Activated CD4-positive, alpha-beta memory T cell treated with anti-CD3 and anti-CD28 coated beads for 36 hours (primary cell): ENCODE measurements at regions not wholly inside any gene's neighbourhood (a gene's known extent, or its start where the extent isn't known, plus 50 kb on each side); places are given as distances from the start of the nearest gene placed in this dataset.

Source experiments
- CTCF ChIA-PET: fragments of 350-600 bp; sonication (Branson Sonifier 250); formaldehyde crosslinking; loops from one replicate; lab custom pipeline; 2021; ENCODE audit warnings: antibody characterized with exemption, inconsistent platforms; lab: Charles Lee
- POLR2A ChIA-PET: fragments of 350-600 bp; sonication (Branson Sonifier 250); formaldehyde crosslinking; loops from one replicate; lab custom pipeline; 2021; ENCODE audit warnings: antibody characterized with exemption; lab: Charles Lee
- DNase-seq: peaks from one replicate; pipeline ENCODE4 v3.0.0-alpha.2; 2020
- H3K27ac Mint-ChIP-seq: one replicate; pipeline ENCODE4 v1.8.0; 2021; ENCODE audit warnings: mixed read lengths
- H3K27me3 Mint-ChIP-seq: one replicate; pipeline ENCODE4 v1.8.0; 2021; ENCODE audit warnings: mixed read lengths
- H3K36me3 Mint-ChIP-seq: one replicate; pipeline ENCODE4 v1.8.0; 2021; ENCODE audit warnings: mixed read lengths
- H3K4me1 Mint-ChIP-seq: one replicate; pipeline ENCODE4 v1.8.0; 2021; ENCODE audit warnings: low read depth, mixed read lengths
- H3K4me3 Mint-ChIP-seq: one replicate; pipeline ENCODE4 v1.8.0; 2021; ENCODE audit warnings: mild to moderate bottlenecking, mixed read lengths
- H3K9me3 Mint-ChIP-seq: one replicate; pipeline ENCODE4 v1.8.0; 2021; ENCODE audit warnings: mixed read lengths
- intact Hi-C: fragments of 100-400 bp; cut with micrococcal nuclease; formaldehyde crosslinking; loops from one replicate; pipeline ENCODE4 v1.15.1; 2023

GRCh38 chr20:57874141-57874540 is 164.3 kb upstream of the PMEPA1 start:
- DNase-seq = no peak
- no peaks in the 10 kb centered on the region for H3K36me3 Mint-ChIP-seq
- H3K9me3 Mint-ChIP-seq = no peaks in the 10 kb centered on the region
- no peak overlapping the region for H3K27ac Mint-ChIP-seq
- ChIA-PET POLR2A (no interaction called here), CTCF (no interaction called here)
- intact Hi-C loops = no loop called here
- no peaks in the 10 kb centered on the region for H3K4me1 Mint-ChIP-seq
- H3K4me3 Mint-ChIP-seq = no peak overlapping the region
- peaks cover 5% of the 10 kb centered on the region for H3K27me3 Mint-ChIP-seq

GRCh38 chr20:57872816-57873409 is 163.1 kb upstream of the PMEPA1 start:
- no peaks in the 10 kb centered on the region for H3K4me1 Mint-ChIP-seq
- DNase-seq = no peak
- ChIA-PET CTCF (no interaction called here), POLR2A (no interaction called here)
- no peaks in the 10 kb centered on the region for H3K36me3 Mint-ChIP-seq
- H3K9me3 Mint-ChIP-seq = no peaks in the 10 kb centered on the region
- intact Hi-C loops = no loop called here
- no peak overlapping the region for H3K27ac Mint-ChIP-seq
- no peak overlapping the region for H3K4me3 Mint-ChIP-seq
- H3K27me3 Mint-ChIP-seq = peaks cover 5% of the 10 kb centered on the region

- Mint-ChIP-seq H3K27me3 (peaks cover 6% of the 10 kb centered on the region), H3K36me3 (no peaks in the 10 kb centered on the region), H3K9me3 (no peaks in the 10 kb centered on the region), H3K4me1 (peaks cover 1% of the 10 kb centered on the region), H3K27ac (no peak overlapping the region), H3K4me3 (no peak overlapping the region)
- ChIA-PET POLR2A (no interaction called here), CTCF (no interaction called here)
- intact Hi-C loops = no loop called here
- DNase-seq = no peak
Observed at GRCh38 chr20:57871237-57871632, 161.4 kb upstream of the PMEPA1 start.

- H3K9me3 Mint-ChIP-seq = no peaks in the 10 kb centered on the region
- H3K4me3 Mint-ChIP-seq = no peak overlapping the region
- H3K27me3 Mint-ChIP-seq = peaks cover 7% of the 10 kb centered on the region
- intact Hi-C loops = no loop called here
- no peaks in the 10 kb centered on the region for H3K36me3 Mint-ChIP-seq
- DNase-seq = no peak
- POLR2A ChIA-PET = no interaction called here
- CTCF ChIA-PET = no interaction called here
- H3K27ac Mint-ChIP-seq = no peak overlapping the region
- H3K4me1 Mint-ChIP-seq = peaks cover 7% of the 10 kb centered on the region
Observed at GRCh38 chr20:57870597-57871236, 160.9 kb upstream of the PMEPA1 start.

- no peaks in the 10 kb centered on the region for H3K36me3 Mint-ChIP-seq
- peaks cover 8% of the 10 kb centered on the region for H3K27me3 Mint-ChIP-seq
- H3K9me3 Mint-ChIP-seq = no peaks in the 10 kb centered on the region
- POLR2A ChIA-PET = interaction anchor here (0.6 kb wide), 1 partner anchor 184 kb away, joined by 3 read pairs; no protein-coding TSS in a partner anchor
- H3K4me3 Mint-ChIP-seq = no peak overlapping the region
- intact Hi-C loops = no loop called here
- no peak for DNase-seq
- H3K4me1 Mint-ChIP-seq = peaks cover 13% of the 10 kb centered on the region
- CTCF ChIA-PET = no interaction called here
- H3K27ac Mint-ChIP-seq = no peak overlapping the region
Observed at GRCh38 chr20:57869951-57870315, 160.1 kb upstream of the PMEPA1 start.

- H3K4me1 Mint-ChIP-seq = peaks cover 14% of the 10 kb centered on the region
- no peaks in the 10 kb centered on the region for H3K9me3 Mint-ChIP-seq
- DNase-seq = no peak
- no peaks in the 10 kb centered on the region for H3K36me3 Mint-ChIP-seq
- ChIA-PET POLR2A (no interaction called here), CTCF (no interaction called here)
- no peak overlapping the region for H3K27ac Mint-ChIP-seq
- H3K4me3 Mint-ChIP-seq = no peak overlapping the region
- peaks cover 8% of the 10 kb centered on the region for H3K27me3 Mint-ChIP-seq
- intact Hi-C loops = no loop called here
Observed at GRCh38 chr20:57869291-57869950, 159.6 kb upstream of the PMEPA1 start.

- Mint-ChIP-seq H3K36me3 (no peaks in the 10 kb centered on the region), H3K4me1 (peaks cover 14% of the 10 kb centered on the region), H3K27ac (no peak overlapping the region), H3K9me3 (no peaks in the 10 kb centered on the region), H3K27me3 (peaks cover 9% of the 10 kb centered on the region), H3K4me3 (no peak overlapping the region)
- ChIA-PET POLR2A (no interaction called here), CTCF (interaction anchor here (0.7 kb wide), 1 partner anchor 220 kb away, joined by 4 read pairs; no protein-coding TSS in a partner anchor)
- no peak for DNase-seq
- intact Hi-C loops = no loop called here
Observed at GRCh38 chr20:57868310-57868709, 158.5 kb upstream of the PMEPA1 start.

- ChIA-PET POLR2A (no interaction called here), CTCF (interaction anchor here (0.7 kb wide), 1 partner anchor 221 kb away, joined by 4 read pairs; no protein-coding TSS in a partner anchor)
- no peaks in the 10 kb centered on the region for H3K9me3 Mint-ChIP-seq
- H3K27me3 Mint-ChIP-seq = peaks cover 12% of the 10 kb centered on the region
- peaks cover 14% of the 10 kb centered on the region for H3K4me1 Mint-ChIP-seq
- intact Hi-C loops = no loop called here
- DNase-seq = no peak
- H3K4me3 Mint-ChIP-seq = no peak overlapping the region
- H3K27ac Mint-ChIP-seq = no peak overlapping the region
- no peaks in the 10 kb centered on the region for H3K36me3 Mint-ChIP-seq
Observed at GRCh38 chr20:57867807-57868206, 158.0 kb upstream of the PMEPA1 start.

- Mint-ChIP-seq H3K27ac (no peak overlapping the region), H3K27me3 (peaks cover 12% of the 10 kb centered on the region), H3K9me3 (no peaks in the 10 kb centered on the region), H3K36me3 (no peaks in the 10 kb centered on the region), H3K4me1 (peaks cover 14% of the 10 kb centered on the region), H3K4me3 (no peak overlapping the region)
- intact Hi-C loops = no loop called here
- no peak for DNase-seq
- POLR2A ChIA-PET = no interaction called here
- CTCF ChIA-PET = no interaction called here
Observed at GRCh38 chr20:57867181-57867803, 157.5 kb upstream of the PMEPA1 start.

GRCh38 chr20:57866250-57867106 is 156.7 kb upstream of the PMEPA1 start:
- CTCF ChIA-PET = no interaction called here
- no peaks in the 10 kb centered on the region for H3K9me3 Mint-ChIP-seq
- DNase-seq = no peak
- no peaks in the 10 kb centered on the region for H3K36me3 Mint-ChIP-seq
- no peak overlapping the region for H3K27ac Mint-ChIP-seq
- peaks cover 12% of the 10 kb centered on the region for H3K27me3 Mint-ChIP-seq
- POLR2A ChIA-PET = no interaction called here
- peaks cover 14% of the 10 kb centered on the region for H3K4me1 Mint-ChIP-seq
- H3K4me3 Mint-ChIP-seq = no peak overlapping the region
- intact Hi-C loops = no loop called here

GRCh38 chr20:57865266-57865665 is 155.5 kb upstream of the PMEPA1 start:
- ChIA-PET POLR2A (no interaction called here), CTCF (no interaction called here)
- H3K4me3 Mint-ChIP-seq = no peak overlapping the region
- no peaks in the 10 kb centered on the region for H3K36me3 Mint-ChIP-seq
- H3K9me3 Mint-ChIP-seq = no peaks in the 10 kb centered on the region
- peaks cover 14% of the 10 kb centered on the region for H3K4me1 Mint-ChIP-seq
- H3K27me3 Mint-ChIP-seq = peaks cover 14% of the 10 kb centered on the region
- no peak overlapping the region for H3K27ac Mint-ChIP-seq
- intact Hi-C loops = no loop called here
- DNase-seq = no peak

GRCh38 chr20:57860576-57860975 is 150.8 kb upstream of the PMEPA1 start:
- H3K9me3 Mint-ChIP-seq = no peaks in the 10 kb centered on the region
- CTCF ChIA-PET = no interaction called here
- POLR2A ChIA-PET = no interaction called here
- H3K4me1 Mint-ChIP-seq = peaks cover 20% of the 10 kb centered on the region
- no peak overlapping the region for H3K27ac Mint-ChIP-seq
- intact Hi-C loops = no loop called here
- no peaks in the 10 kb centered on the region for H3K36me3 Mint-ChIP-seq
- H3K27me3 Mint-ChIP-seq = peaks cover 8% of the 10 kb centered on the region
- no peak overlapping the region for H3K4me3 Mint-ChIP-seq
- no peak for DNase-seq
